ENCODE measurements at regions not wholly inside any gene's neighbourhood (a gene's known extent, or its start where the extent isn't known, plus 50 kb on each side); places are given as distances from the start of the nearest gene placed in this dataset.

DNA sequence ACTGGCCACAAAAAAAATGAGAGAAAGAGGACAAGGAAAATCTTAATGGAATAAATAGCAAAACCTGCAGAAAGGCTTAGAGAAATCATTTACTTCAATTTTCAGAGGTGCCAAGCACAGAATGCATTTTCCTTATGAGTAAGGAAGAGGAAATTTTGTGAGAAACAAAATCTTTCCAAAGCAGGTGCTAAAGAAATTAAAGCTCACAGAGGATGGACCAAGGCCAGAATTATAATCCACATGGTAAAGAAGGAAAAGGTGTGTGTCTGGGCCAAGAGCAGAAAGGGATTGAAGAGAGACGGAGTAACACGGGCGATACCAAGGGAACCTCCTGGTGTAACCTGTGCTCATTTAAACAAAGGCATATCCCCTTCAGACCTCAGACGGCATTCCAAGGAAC lies 340.0 kb upstream of the NFIA start:
- ChIA-PET CTCF (no interaction called here), POLR2A (no interaction called here)
- Histone ChIP-seq H3K27me3 (ENCODE audit: control insufficient read depth, insufficient read depth, low read length) (no peaks in the 10 kb centered on the region), H3K36me3 (ENCODE audit: control insufficient read depth, insufficient read depth, low read length) (no peaks in the 10 kb centered on the region), H3K4me3 (ENCODE audit: low read depth, low read length) (no peak overlapping the region)
- TF ChIP-seq, protein P1, sequence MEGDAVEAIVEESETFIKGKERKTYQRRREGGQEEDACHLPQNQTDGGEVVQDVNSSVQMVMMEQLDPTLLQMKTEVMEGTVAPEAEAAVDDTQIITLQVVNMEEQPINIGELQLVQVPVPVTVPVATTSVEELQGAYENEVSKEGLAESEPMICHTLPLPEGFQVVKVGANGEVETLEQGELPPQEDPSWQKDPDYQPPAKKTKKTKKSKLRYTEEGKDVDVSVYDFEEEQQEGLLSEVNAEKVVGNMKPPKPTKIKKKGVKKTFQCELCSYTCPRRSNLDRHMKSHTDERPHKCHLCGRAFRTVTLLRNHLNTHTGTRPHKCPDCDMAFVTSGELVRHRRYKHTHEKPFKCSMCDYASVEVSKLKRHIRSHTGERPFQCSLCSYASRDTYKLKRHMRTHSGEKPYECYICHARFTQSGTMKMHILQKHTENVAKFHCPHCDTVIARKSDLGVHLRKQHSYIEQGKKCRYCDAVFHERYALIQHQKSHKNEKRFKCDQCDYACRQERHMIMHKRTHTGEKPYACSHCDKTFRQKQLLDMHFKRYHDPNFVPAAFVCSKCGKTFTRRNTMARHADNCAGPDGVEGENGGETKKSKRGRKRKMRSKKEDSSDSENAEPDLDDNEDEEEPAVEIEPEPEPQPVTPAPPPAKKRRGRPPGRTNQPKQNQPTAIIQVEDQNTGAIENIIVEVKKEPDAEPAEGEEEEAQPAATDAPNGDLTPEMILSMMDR (IDR thresholded peaks at IDR 0.05; ENCODE audit: insufficient read depth, low read depth, low read length) = no peak
- DNase-seq (ENCODE audit: low read depth) = no peak

DNA sequence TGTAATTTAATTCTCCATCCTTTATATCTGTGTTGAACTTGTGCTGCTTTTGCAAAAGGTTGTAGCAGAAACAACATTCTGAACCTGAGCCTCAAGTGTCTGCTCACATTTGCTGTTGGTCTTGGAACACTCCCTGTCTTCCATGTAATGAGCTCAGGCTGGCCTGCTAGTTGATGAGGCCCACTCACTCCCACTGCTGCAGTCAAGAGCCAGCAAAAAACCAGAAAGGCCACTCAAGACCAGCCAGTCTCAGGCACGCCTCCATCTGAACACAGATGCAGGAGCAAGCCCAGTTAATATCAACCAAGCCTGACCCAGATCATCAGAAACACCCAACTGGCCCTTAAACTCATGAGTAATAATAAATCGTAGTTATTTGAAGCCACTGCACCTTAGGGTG lies 342.2 kb upstream of the NFIA start:
- Histone ChIP-seq H3K4me3 (ENCODE audit: low read depth, low read length) (no peak overlapping the region), H3K27me3 (ENCODE audit: control insufficient read depth, insufficient read depth, low read length) (no peaks in the 10 kb centered on the region), H3K36me3 (ENCODE audit: control insufficient read depth, insufficient read depth, low read length) (no peaks in the 10 kb centered on the region)
- ChIA-PET POLR2A (no interaction called here), CTCF (no interaction called here)
- TF ChIP-seq, protein P1 (IDR thresholded peaks at IDR 0.05; ENCODE audit: insufficient read depth, low read depth, low read length) = no peak
- no peak for DNase-seq (ENCODE audit: low read depth)

DNA sequence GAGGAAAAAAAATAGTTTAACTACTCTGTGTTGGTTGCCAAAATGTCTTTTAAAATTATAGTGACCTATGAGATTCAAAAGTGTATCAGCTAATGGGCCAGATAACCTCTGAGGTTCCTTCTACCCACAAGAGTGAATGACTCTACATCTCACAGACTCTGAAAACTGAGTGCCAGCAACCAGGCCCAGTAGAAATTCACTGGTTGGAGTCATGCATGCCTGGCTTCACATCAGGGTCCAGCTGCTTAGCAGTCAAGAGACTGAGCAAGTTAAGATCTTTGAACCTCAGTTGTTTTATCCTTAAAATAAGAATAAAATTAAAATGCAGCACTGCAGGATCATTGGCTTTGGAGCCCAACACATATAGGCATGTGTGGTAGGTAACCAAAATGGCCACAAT lies 342.6 kb upstream of the NFIA start:
- Histone ChIP-seq H3K27me3 (ENCODE audit: control insufficient read depth, insufficient read depth, low read length) (no peaks in the 10 kb centered on the region), H3K36me3 (ENCODE audit: control insufficient read depth, insufficient read depth, low read length) (no peaks in the 10 kb centered on the region), H3K4me3 (ENCODE audit: low read depth, low read length) (no peak overlapping the region)
- CTCF ChIA-PET = interaction anchor here (1.1 kb wide), 1 partner anchor 25 kb away, joined by 4 read pairs; no protein-coding TSS in a partner anchor
- no peak for DNase-seq (ENCODE audit: low read depth)
- TF ChIP-seq, protein P1 (IDR thresholded peaks at IDR 0.05; ENCODE audit: insufficient read depth, low read depth, low read length) = no peak
- POLR2A ChIA-PET = no interaction called here

DNA sequence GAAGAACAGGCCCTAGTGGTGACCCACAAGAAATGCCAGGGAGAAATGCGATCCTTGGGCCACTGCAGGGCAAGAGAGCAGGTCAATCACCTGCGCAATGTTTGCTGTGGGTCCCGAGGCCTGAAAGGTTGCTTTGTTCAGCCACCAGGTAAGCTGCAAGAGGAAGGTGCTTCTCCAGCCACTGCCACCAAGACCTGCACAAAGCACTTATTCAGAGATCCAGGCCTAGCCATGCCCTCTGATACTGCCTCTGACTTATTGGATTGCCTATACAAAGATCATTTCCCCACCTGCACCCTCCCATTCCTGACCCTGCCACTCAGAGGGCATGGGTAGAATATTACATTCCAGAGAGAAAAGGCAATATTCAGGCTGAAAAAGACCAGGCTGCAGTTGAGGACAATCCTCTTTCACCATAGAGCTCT lies 349.4 kb upstream of the NFIA start:
- Histone ChIP-seq H3K36me3 (ENCODE audit: control insufficient read depth, insufficient read depth, low read length) (no peaks in the 10 kb centered on the region), H3K27me3 (ENCODE audit: control insufficient read depth, insufficient read depth, low read length) (no peaks in the 10 kb centered on the region), H3K4me3 (ENCODE audit: low read depth, low read length) (no peak overlapping the region)
- no peak for DNase-seq (ENCODE audit: low read depth)
- ChIA-PET POLR2A (no interaction called here), CTCF (no interaction called here)
- TF ChIP-seq, protein P1 (IDR thresholded peaks at IDR 0.05; ENCODE audit: insufficient read depth, low read depth, low read length) = no peak

DNA sequence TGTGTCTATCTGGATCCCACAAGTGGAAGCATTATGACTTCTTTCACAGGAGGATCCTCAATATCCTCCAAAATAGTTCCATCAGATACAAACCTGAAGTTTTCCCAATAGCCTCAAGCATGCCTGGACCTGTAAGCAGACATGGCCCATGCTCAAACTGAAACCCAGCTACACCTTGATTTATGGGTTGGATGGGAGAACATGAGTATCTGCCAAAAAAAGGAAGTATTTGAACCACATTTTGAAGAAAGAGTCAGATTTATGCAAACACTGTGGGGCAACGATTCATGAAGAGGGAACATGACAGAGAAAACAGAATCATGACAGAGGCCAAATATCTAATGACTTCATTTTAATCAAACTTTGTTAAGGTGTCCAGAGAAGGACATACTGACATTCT lies 351.0 kb upstream of the NFIA start:
- TF ChIP-seq, protein P1 (IDR thresholded peaks at IDR 0.05; ENCODE audit: insufficient read depth, low read depth, low read length) = no peak
- CTCF ChIA-PET = no interaction called here
- Histone ChIP-seq H3K27me3 (ENCODE audit: control insufficient read depth, insufficient read depth, low read length) (no peaks in the 10 kb centered on the region), H3K36me3 (ENCODE audit: control insufficient read depth, insufficient read depth, low read length) (no peaks in the 10 kb centered on the region), H3K4me3 (ENCODE audit: low read depth, low read length) (no peak overlapping the region)
- POLR2A ChIA-PET = no interaction called here
- no peak for DNase-seq (ENCODE audit: low read depth)
